HG03175 (cell line): ENCODE measurements at regions not wholly inside any gene's neighbourhood (a gene's known extent, or its start where the extent isn't known, plus 50 kb on each side); places are given as distances from the start of the nearest gene placed in this dataset.

Source experiments
- ATAC-seq: cut with Tn5 transposase; IDR thresholded peaks from one replicate; pipeline ENCODE4 v1.9.1; 2021; ENCODE audit warnings: mild to moderate bottlenecking, moderate library complexity; ENCODE audit not compliant: unreplicated experiment

DNA sequence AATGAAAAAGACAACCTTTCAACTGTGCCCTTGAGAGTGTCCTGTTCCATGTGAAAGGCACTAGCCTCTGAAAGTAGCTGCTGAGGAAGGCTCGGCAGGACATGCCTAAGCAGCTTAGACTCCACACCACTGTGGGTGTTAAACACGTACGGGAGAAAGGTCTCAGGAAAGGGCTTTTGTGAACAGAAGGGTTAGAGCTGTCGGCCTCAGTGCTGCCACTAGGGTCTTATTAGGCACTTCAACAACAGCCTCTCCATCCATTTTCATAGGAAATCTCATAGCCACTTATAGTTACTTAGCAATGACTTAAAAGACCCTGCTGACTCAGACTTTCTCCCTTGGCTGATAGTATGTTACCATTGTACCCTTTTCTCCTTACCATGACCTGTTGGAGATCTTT lies 662.8 kb downstream of the TBC1D32 start:
- no peak for ATAC-seq

DNA sequence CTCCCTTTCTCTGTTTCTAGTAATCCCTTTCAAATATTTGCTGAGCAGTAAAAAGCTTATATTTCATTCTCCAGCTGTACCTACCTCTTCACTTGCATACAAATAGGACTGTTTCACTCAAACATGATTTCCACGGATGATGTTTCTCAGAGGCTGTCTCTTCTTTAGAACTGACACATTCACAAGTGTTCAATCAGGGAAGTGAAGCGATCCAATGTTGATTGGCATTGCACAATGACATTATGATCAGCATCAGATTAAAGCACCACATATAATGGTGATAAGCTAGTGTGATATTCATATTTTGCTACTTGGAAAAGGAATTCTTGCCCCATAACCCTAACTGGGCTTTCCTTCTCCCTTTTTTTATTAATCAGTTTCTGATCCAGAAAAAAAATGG lies 681.8 kb downstream of the TBC1D32 start:
- no peak for ATAC-seq

DNA sequence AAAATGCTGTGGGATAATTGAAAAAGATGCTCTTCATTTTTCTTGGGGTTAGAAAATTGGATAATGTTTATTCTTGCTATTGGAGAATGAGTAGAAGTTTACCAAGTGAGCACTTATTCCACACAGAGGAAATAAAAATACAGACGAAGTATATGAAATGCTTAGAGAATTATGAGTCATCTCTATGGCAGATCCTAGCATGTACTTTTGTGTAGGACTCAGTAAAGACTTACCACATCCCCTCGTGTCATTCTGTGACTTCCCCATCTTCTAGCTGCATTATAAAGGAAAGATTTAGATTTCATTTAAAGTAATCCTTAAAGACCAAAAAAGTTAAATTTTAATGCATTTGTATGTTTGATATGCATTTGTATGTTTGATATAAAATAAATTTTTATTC lies 685.6 kb downstream of the TBC1D32 start:
- ATAC-seq, result no peak

DNA sequence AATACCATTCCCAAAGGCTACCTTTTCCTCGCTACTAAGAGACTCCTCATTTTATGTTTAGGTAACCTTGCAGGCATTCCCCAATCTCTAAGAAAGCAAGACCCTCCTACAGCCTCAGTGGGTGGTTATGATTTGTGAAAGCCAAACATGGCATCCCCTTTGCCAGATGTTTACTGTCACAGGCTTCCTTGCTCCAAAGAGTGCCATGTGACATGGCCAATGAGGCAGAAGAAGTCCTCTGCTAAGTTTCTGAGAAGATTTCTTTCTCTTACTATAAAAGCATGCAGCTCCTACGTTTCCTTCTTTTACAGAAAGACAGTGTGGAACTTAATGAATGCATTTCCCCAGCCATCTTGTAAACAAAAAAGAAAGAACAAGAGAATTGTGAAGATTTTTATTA lies 688.2 kb downstream of the TBC1D32 start:
- no peak for ATAC-seq

DNA sequence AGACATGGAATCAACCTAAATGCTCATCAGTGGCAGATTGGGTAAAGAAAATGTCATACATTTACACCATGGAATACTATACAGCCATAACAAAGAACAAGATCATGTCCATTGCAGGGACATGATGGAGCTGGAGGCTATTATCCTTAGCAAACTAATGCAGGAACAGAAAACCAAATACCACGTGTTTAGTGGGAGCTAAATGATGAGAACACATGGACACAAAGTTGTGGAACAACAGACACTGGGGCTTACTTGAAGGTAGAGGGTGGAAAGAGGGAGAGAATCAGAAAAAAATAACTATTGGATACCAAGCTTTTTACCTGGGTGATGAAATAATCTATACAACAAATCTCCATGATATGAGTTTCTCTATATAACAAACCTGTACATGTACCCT lies 701.3 kb downstream of the TBC1D32 start:
- ATAC-seq, result no peak

DNA sequence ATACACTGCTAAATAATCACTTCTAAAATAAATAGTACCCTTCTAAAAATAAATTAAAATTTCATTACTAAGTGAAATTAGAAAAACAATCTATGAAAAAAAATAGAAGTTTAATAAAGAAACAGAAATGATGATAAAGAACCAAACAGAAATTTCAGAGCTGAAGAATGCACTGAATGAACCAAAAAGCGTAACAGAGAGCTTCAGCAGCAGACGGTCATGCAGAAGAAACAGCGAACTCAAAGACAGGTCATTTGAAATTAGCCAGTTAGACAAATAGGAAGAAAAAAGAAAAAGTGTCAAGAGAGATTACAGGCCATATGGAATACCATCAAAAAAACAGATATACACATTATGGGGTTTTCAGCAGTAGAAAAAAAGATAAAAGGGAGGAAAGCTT lies 706.7 kb downstream of the TBC1D32 start:
- ATAC-seq, result no peak

DNA sequence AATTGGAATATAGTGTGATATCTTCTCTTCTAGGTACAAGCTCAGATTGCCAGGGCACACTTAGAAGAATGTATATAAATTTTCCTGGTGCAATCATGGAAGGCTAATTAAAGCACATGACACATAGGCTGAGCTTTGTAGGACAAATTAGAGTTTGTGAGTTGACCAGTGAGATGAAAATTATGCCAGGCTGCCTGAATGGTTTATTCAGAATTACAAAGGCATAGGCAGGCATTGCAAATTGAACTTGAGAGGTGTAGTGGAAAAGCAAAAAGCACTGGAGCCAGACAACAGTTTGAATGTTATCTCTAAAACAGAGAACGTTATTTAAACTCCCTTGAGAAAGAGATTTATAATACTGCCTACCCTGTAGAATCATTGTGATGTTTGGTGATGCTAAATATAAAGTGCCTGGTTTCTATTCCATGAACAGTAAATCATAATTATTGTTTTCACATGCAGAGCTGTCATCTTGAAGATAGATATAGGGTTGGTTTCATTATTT lies 712.1 kb downstream of the TBC1D32 start:
- no peak for ATAC-seq

DNA sequence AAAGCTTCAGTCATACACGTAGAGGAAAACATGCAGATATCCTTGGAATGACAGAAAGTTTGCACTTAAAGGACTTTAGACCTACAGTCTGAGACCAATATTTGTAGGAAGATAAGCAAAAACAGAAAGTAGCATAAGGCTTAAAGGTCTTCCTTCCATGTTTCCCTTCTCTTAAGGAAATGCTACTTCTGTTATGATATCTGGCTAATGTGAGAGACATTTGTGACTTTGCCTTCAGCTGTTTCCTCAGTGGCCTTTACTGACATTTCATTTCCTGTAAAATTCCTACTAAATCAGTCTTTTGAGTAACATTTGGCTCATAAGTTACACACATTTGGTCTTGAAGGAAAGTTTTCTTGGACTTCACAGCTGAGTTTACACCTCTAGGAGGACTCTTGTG lies 713.4 kb downstream of the TBC1D32 start:
- no peak for ATAC-seq

DNA sequence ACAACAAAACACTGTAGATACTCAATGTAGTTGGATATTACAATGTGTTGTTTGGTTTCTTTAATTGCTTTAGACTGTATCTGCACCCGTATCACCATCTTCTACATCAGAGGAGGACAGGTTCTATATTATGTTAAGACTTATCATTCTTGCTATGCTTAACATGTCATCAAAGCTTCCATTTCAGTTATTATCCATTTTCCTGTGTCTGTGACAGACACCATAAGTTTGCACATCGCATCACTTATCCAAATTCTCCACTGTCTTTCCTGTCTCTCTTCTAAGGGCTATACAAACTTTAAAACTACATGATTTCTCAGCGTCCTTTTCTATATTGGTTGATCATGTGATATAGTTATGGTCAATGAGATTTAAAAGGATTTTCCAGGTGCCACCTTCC lies 719.0 kb downstream of the TBC1D32 start:
- no peak for ATAC-seq

DNA sequence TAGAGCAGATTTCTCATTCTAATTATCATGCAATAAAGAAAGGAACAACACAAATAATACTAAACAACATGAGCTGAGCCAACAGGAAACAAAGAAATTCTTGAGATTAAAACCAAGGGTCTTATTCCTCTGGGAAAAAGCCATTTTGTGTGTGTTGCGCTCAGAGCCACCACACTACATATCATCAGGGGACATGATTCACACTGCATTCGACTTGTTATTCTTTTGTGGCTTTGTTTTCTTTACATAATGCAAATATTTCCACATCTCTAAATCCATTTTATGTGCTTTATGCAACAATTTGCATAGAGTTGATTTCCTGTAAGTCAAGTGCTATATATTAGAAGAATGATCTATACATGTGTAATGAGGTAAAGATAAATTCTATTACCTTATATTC lies 719.6 kb downstream of the TBC1D32 start:
- no peak for ATAC-seq

DNA sequence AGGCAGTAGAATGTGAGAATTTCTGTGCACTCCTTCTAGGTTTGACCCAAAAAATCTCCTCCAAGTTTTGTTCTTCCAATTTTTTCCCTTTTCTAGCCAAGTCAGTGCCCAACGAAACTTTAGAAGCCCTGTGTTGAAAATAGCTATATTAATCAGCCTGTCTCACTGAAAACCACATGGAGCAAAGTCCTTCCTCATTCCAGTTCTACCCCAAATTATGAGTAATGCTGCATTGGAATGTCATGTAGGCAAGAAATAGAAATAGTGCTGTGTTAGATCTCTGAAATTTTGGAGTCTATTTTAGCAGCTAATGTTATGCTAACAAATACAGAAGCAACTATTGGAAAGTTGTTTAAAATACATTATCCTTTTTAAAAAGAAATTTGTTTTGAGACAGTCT lies 725.5 kb downstream of the TBC1D32 start:
- ATAC-seq, result no peak

DNA sequence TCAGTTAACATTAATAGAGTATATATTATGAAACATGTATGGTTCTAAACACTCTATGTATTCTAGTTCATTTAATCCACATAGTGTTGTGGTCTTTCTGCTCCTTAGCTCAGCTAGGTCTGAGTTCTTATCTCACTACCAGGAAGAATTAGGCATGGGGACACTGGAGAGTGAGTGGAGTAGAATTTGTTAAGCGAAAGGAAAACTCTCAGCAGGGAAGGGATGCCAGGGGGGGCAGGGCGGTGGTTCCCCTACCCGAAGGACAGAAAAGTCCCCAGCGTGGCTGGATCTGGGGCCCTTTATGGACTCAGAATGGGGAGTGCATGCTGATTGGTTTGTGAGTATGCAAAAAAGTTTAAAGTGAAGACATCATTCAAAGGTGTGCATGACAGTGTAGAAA lies 727.5 kb downstream of the TBC1D32 start:
- no peak for ATAC-seq

DNA sequence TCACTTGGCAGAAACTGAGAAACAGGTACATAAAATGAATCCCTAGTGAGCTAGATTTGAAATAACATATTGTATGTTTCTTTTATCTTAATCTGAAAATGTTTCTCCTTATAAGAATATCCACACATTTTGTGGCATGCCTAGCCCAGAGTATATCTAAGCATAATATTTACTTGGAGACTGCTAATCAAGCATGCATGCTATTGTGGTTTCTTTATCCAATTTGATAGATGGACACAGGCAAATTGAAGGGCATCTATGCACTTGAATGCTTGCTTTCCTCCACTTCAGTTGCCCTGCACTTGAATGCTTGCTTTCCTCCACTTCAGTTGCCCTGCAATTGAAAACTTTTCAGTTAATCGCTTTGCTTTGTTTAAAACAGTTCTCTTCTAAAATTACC lies 729.8 kb downstream of the TBC1D32 start:
- ATAC-seq, result no peak

DNA sequence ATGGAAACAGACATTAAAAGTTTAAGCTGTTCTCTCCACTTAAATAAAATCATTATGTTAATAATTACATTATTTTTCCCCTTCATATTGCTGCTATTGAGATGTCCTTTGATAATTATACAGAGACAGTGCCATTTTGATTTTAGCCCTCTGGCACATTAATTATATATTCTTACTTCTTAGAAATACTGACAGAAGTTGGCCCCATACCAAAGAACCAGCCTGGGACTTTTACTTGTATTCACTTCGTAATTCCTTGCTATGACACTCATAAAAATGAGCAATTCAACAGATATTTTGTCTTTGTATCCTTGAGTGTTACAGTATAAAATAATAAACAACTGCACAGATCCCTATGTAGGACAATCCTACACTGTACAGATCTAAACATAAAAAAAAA lies 743.7 kb downstream of the TBC1D32 start:
- no peak for ATAC-seq

DNA sequence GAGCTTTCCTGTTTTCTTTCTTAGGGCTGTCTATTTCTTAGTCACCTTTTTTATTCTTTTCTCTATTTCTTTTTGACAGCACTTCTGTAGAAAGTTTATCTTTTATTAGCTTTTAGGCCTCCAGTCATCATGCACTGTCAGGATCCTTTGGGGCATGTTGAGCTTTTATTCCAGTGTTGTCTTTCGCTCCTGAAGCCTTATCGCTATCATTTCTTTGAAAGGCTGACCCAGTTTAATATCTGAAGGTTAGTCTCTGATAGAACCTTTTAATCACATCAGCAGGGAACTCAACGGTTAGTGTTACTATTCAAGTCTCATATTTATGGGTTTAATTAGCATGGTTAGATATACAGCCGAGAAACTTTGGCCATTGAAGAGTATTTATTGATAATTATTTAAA lies 745.9 kb downstream of the TBC1D32 start:
- ATAC-seq, result no peak

DNA sequence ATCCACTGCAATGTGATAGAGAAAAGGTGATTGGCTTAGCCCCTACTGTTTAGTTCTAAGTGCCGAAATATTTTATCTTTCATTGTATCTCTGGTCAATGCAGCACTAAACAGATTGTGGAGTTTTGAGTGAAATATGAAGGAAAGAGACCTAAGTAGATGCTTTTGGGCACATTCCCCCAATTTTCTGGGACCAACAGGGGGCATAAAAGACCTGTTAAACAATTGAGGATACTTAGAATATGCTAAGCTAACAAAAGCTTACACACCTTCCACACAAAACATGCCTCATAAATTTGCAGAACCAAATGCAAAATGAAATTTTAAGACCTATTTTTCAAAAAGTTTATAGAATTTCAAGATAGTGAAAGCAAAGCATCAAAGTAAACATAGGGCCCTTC lies 746.9 kb downstream of the TBC1D32 start:
- ATAC-seq, result no peak

DNA sequence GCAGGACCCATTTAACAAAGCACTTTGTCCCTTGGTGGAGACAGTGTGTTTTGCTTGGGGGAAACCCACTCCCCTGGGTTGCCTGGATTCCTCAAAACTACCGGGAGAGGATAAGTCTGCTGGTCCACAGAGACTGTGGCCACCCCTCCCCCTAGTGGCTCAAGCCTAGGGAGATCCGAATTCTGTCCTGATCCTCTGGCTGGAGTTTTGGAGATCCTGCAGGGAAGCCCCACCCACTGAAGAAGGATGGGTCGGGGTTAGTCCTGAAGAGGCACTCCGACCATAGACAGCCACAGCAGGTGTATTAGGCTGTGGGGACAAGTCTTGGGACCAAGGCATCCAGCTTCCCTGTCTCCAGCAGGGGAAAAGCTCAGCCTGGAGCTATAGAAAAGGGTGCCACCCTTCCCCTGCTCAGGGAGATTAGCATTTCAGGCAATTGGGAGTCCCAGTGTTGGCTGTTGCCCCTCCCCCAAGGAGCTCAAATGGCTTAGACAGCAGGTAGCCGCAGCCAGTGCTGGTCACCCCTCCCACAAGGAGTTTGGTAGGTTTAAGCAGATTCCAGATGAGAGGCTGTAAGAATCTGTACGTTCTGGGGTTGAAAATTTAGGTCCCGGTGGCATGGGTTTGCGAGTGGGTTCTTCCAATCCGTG lies 750.0 kb downstream of the TBC1D32 start:
- ATAC-seq, result no peak

DNA sequence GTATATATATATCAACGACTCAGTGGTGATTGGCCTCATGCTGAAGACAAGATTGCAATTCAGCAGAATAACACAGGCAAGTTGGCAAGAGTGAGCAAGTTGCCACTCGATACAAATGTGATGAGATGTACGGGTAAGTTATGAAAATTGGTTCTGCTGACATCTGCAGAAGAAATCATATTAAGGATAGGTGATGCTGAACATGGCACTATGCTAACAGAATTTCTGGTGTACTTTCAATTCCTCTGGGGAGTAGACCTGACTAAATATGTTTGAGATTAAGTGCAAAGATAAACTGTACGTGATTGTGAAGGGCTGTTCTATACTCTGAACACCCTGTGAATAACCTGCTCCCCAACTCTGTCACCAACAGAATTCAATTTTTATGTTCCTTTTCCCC lies 758.2 kb downstream of the TBC1D32 start:
- ATAC-seq, result no peak

DNA sequence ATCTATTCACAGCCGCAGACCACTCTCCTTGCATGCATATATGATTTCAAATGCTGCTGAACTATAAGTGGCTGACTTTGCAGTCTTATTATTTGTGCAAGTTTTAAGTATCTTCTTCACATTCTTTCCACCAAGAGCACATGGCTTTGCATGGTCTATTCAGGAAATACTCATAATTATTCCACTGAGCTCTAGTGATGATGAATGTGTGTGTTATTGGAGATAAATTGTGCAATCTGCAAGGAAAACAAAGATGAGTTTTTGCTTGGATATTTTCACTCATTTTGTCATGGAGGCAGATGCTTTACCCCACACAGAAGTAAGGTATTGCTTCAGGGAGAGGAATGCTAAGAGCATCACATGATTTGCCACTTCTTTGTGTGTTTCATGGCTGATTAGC lies 764.6 kb downstream of the TBC1D32 start:
- ATAC-seq, result no peak

DNA sequence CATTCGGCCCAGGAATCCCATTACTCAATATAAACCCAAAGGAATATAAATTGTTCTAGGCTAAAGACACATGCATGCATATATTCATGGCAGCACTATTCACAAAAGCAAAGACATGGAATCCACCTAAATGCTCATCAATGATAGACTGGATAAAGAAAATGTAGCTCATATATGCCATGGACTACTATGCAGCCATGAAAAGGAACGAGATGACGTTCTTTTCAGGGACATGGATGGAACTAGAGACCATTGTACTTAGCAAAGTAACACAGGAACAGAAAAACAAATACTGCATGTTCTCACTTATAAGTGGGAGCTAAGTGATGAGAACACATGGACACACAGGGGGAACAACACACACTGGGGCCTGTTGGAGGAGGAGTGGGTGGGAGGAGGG lies 769.5 kb downstream of the TBC1D32 start:
- ATAC-seq, result no peak

DNA sequence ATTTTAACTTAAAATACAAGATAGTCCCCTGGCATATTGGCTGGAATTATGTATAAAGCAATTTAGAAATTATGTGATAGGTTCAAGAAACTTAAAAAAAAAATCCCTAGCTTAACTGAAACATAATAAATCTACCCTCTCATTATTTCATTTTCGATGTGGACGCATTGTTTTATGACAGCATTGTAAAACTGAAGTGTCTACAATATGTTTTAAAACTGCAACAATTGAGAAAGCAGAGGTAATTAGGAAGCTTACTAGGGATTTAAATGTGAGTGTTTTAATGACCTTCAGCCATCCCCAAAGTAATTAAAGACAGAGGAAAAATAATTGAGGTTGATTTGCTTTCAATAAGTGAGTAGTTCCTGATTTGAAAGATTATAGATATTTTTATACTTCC lies 776.0 kb downstream of the TBC1D32 start:
- ATAC-seq, result no peak

DNA sequence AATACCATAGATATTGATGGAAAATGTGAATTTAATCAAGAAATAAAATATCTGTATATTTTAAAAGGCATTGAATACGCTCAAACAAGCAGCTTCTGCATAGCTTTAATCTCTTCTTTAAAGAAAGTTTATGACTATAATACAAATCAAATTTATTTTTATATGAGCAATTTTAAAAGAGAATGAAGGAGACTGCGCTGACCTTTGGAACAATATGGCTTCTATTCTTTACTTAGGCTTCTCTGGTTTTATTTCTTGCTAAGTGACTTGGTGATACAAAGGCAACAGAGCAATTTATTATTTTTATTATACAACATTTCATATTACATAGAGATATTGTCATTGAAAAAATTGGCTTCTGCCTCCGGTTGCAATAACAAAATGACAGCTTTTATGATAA lies 776.7 kb downstream of the TBC1D32 start:
- no peak for ATAC-seq

DNA sequence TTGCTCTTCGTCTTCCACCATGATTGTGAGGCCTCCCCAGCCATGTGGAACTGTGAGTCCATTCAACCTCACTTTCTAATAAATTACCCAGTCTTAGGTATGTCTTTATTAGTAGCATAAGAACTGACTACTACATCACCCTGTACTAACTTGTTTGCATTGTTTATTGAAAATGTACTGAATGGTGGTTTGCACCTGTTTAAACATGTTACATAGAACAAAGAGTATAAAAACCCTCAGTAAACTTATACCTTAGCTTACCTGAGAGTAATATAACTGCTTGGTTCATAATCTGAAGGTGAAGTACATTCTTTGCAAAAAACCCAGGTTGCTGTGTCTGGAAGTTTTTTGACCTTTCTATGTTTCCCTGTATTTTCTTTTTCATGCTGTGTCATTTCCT lies 777.8 kb downstream of the TBC1D32 start:
- no peak for ATAC-seq
